SW 1271 (cell line): ENCODE measurements at regions not wholly inside any gene's neighbourhood (a gene's known extent, or its start where the extent isn't known, plus 50 kb on each side); places are given as distances from the start of the nearest gene placed in this dataset.
"Not testable (repeated sequence)": the region's sequence is repeated elsewhere in the genome, so short reads cannot be mapped to it uniquely, and the experiment has no call there.

Source experiments
- DNase-seq, 2 experiments: peaks; one replicate each; lab custom pipeline; 2025; lab: John Stamatoyannopoulos, UW

GRCh38 chr11:49499117-49499516 lies 290.7 kb upstream of the FOLH1 start:
- DNase-seq, result no peak

- no peak for DNase-seq
Measured at GRCh38 chr11:49505231-49505630, 296.8 kb upstream of the FOLH1 start.

GRCh38 chr11:49526240-49526829 lies 317.9 kb upstream of the FOLH1 start:
- peak; percentile 5 to 56 for DNase-seq

GRCh38 chr11:49533204-49533603 lies 324.8 kb upstream of the FOLH1 start:
- no peak for DNase-seq

GRCh38 chr11:49538927-49539326 lies 330.5 kb upstream of the FOLH1 start:
- DNase-seq, result not testable (repeated sequence)

- not testable (repeated sequence) for DNase-seq
Measured at GRCh38 chr11:49558261-49558847, 350.0 kb upstream of the FOLH1 start.

GRCh38 chr11:49560593-49560992 lies 352.2 kb upstream of the FOLH1 start:
- DNase-seq, result not testable (repeated sequence)

- not testable (repeated sequence) for DNase-seq
Measured at GRCh38 chr11:49561240-49561880, 353.0 kb upstream of the FOLH1 start.

GRCh38 chr11:49562262-49562661 lies 353.9 kb upstream of the FOLH1 start:
- DNase-seq, result not testable (repeated sequence)

- not testable (repeated sequence) for DNase-seq
Measured at GRCh38 chr11:49579492-49579891, 371.1 kb upstream of the FOLH1 start.

GRCh38 chr11:49585495-49585894 lies 366.7 kb upstream of the OR4C13 start:
- not testable (repeated sequence) for DNase-seq

- not testable (repeated sequence) for DNase-seq
Measured at GRCh38 chr11:49608892-49609291, 343.3 kb upstream of the OR4C13 start.

- DNase-seq, result not testable (repeated sequence)
Measured at GRCh38 chr11:49623872-49624271, 328.3 kb upstream of the OR4C13 start.

- not testable (repeated sequence) for DNase-seq
Measured at GRCh38 chr11:49670705-49671104, 281.5 kb upstream of the OR4C13 start.

- not testable (repeated sequence) for DNase-seq
Measured at GRCh38 chr11:49702121-49702520, 250.1 kb upstream of the OR4C13 start.

GRCh38 chr11:49750447-49750846 lies 201.7 kb upstream of the OR4C13 start:
- not testable (repeated sequence) for DNase-seq

GRCh38 chr11:49750960-49751359 lies 201.2 kb upstream of the OR4C13 start:
- not testable (repeated sequence) for DNase-seq

GRCh38 chr11:49780791-49781190 lies 171.4 kb upstream of the OR4C13 start:
- DNase-seq, result not testable (repeated sequence)

GRCh38 chr11:49782000-49782399 lies 170.2 kb upstream of the OR4C13 start:
- DNase-seq, result not testable (repeated sequence)

GRCh38 chr11:49783841-49784240 lies 168.3 kb upstream of the OR4C13 start:
- DNase-seq, result not testable (repeated sequence)

- not testable (repeated sequence) for DNase-seq
Measured at GRCh38 chr11:49789787-49790186, 162.4 kb upstream of the OR4C13 start.

- not testable (repeated sequence) for DNase-seq
Measured at GRCh38 chr11:49798206-49798837, 153.9 kb upstream of the OR4C13 start.
